Smooth muscle cell (in vitro differentiated cells): ENCODE measurements at regions not wholly inside any gene's neighbourhood (a gene's known extent, or its start where the extent isn't known, plus 50 kb on each side); places are given as distances from the start of the nearest gene placed in this dataset.

Experiments
- DNase-seq: peaks from one replicate; lab custom pipeline; 2025; ENCODE audit not compliant: unreplicated experiment; lab: John Stamatoyannopoulos, UW
- H2AFZ ChIP-seq: fragments of 200-600 bp; sonication (generic); 2 replicates; pipeline ENCODE4 v1.6.0; 2016; ENCODE audit warnings: antibody characterized with exemption, low read depth, mild to moderate bottlenecking
- H3F3A ChIP-seq: fragments of 200-600 bp; sonication (generic); 2 replicates; pipeline ENCODE4 v1.6.0; 2017; ENCODE audit warnings: antibody characterized with exemption, low read depth
- H3K27ac ChIP-seq: fragments of 200-600 bp; sonication (generic); 2 replicates; pipeline ENCODE4 v1.5.1; 2016; ENCODE audit warnings: low read depth, mild to moderate bottlenecking
- H3K27me3 ChIP-seq: fragments of 200-600 bp; sonication (generic); 2 replicates; pipeline ENCODE4 v1.6.1; 2016; ENCODE audit warnings: low read depth, mild to moderate bottlenecking
- H3K36me3 ChIP-seq: fragments of 200-600 bp; sonication (generic); 2 replicates; pipeline ENCODE4 v1.5.1; 2016; ENCODE audit warnings: low read depth
- H3K4me1 ChIP-seq: fragments of 200-600 bp; sonication (generic); 2 replicates; pipeline ENCODE4 v1.5.1; 2016; ENCODE audit warnings: low read depth
- H3K4me2 ChIP-seq: fragments of 200-600 bp; sonication (generic); 2 replicates; pipeline ENCODE4 v1.6.0; 2016; ENCODE audit warnings: mild to moderate bottlenecking
- H3K4me3 ChIP-seq: fragments of 200-600 bp; sonication (generic); 2 replicates; pipeline ENCODE4 v1.5.1; 2016; ENCODE audit warnings: mild to moderate bottlenecking
- H3K79me2 ChIP-seq: fragments of 200-600 bp; sonication (generic); 2 replicates; pipeline ENCODE4 v1.6.0; 2016; ENCODE audit warnings: low read depth, mild to moderate bottlenecking
- H3K9ac ChIP-seq: fragments of 200-600 bp; sonication (generic); 2 replicates; pipeline ENCODE4 v1.6.0; 2016; ENCODE audit warnings: low read depth
- H3K9me3 ChIP-seq: fragments of 200-600 bp; sonication (generic); replicated peaks from 2 replicates; pipeline ENCODE4 v1.5.1; 2016; ENCODE audit warnings: low read depth
- H4K20me1 ChIP-seq: fragments of 200-600 bp; sonication (generic); 2 replicates; pipeline ENCODE4 v1.6.0; 2016; ENCODE audit warnings: low read depth
- CTCF ChIP-seq: fragments of 200-600 bp; sonication (generic); IDR thresholded peaks from 2 replicates; pipeline ENCODE4 v1.5.1; 2017; ENCODE audit warnings: borderline replicate concordance, mild to moderate bottlenecking, antibody characterized with exemption; ENCODE audit not compliant: insufficient read depth, poor library complexity, severe bottlenecking
- WGBS: methylation state at CpG from one replicate; pipeline ENCODE4 v1.1.7; 2016; ENCODE audit warnings: low lambda C conversion rate; 5-methylcytosine and 5-hydroxymethylcytosine counted together

- no peak for DNase-seq
- no peaks in the 10 kb centered on the region for H3K9me3 ChIP-seq
- H3K36me3 ChIP-seq = no peaks in the 10 kb centered on the region
- 88% methylated on average over 6 of the region's 6 CpGs for WGBS
- no peak for TF ChIP-seq CTCF
- H3K79me2 ChIP-seq = no peaks in the 10 kb centered on the region
- no peak overlapping the region for H3K9ac ChIP-seq
- no peaks in the 10 kb centered on the region for H3F3A ChIP-seq
- no peaks in the 10 kb centered on the region for H4K20me1 ChIP-seq
- H3K27me3 ChIP-seq = no peaks in the 10 kb centered on the region
- peaks cover 17% of the 10 kb centered on the region for H3K4me1 ChIP-seq
- H3K4me2 ChIP-seq = no peak overlapping the region
- H2AFZ ChIP-seq = peak overlapping the region; percentile 3
- no peak overlapping the region for H3K4me3 ChIP-seq
- no peak overlapping the region for H3K27ac ChIP-seq
Observed at GRCh38 chr12:92485351-92486348, 217.1 kb upstream of the PLEKHG7 start.

GRCh38 chr12:92482599-92482998, 220.2 kb upstream of the PLEKHG7 start:
- Histone ChIP-seq H3K4me1 (peaks cover 17% of the 10 kb centered on the region), H3K27me3 (no peaks in the 10 kb centered on the region), H3K9ac (no peak overlapping the region), H3K4me2 (no peak overlapping the region), H3K36me3 (no peaks in the 10 kb centered on the region), H2AFZ (no peak overlapping the region), H3K9me3 (no peaks in the 10 kb centered on the region), H3K4me3 (no peak overlapping the region), H3K27ac (no peak overlapping the region), H3K79me2 (no peaks in the 10 kb centered on the region), H3F3A (no peaks in the 10 kb centered on the region), H4K20me1 (no peaks in the 10 kb centered on the region)
- no peak for TF ChIP-seq CTCF
- WGBS = 98% methylated on average over 2 of the region's 2 CpGs
- no peak for DNase-seq

GRCh38 chr12:92481066-92481465, 221.7 kb upstream of the PLEKHG7 start:
- Histone ChIP-seq H3K9me3 (no peaks in the 10 kb centered on the region), H3K4me2 (no peak overlapping the region)
- 97% methylated on average over 2 of the region's 2 CpGs for WGBS

More at GRCh38 chr12:92481066-92481465, 221.7 kb upstream of the PLEKHG7 start:
- Histone ChIP-seq H3K9ac (no peak overlapping the region), H3K79me2 (no peaks in the 10 kb centered on the region), H3K4me1 (peaks cover 1% of the 10 kb centered on the region), H3K27me3 (no peaks in the 10 kb centered on the region), H2AFZ (no peak overlapping the region), H3K4me3 (no peak overlapping the region), H3K36me3 (no peaks in the 10 kb centered on the region), H3F3A (no peaks in the 10 kb centered on the region), H4K20me1 (no peaks in the 10 kb centered on the region), H3K27ac (no peak overlapping the region)
- TF ChIP-seq CTCF = no peak
- no peak for DNase-seq
